GM23338 (cell line): ENCODE measurements at regions not wholly inside any gene's neighbourhood (a gene's known extent, or its start where the extent isn't known, plus 50 kb on each side); places are given as distances from the start of the nearest gene placed in this dataset.

ENCODE experiments used
- CREB1 ChIP-seq: fragments of 250-450 bp; sonication (Bioruptor Pico); IDR thresholded peaks from 2 replicates; pipeline ENCODE4 v1.5.0; 2020; ENCODE audit warnings: low read depth, mild to moderate bottlenecking, moderate library complexity
- CTCF ChIP-seq, 2 experiments: fragments of 200-600 bp in 1 of 2; sonication (generic) in 1 of 2; conservative IDR thresholded peaks; 2 replicates each; pipeline versions ENCODE4 v1.5.1 to v1.6.1; 2016 to 2017; ENCODE audit warnings: antibody characterized with exemption in 2 of 2, low read depth in 2 of 2, mild to moderate bottlenecking in 2 of 2, moderate library complexity in 1 of 2
- EZH2 ChIP-seq: fragments of 200-600 bp; sonication (generic); IDR thresholded peaks from one replicate; pipeline ENCODE4 v1.8.0; 2017; ENCODE audit warnings: antibody characterized with exemption, mild to moderate bottlenecking, low read depth; ENCODE audit not compliant: unreplicated experiment
- EZH2phosphoT487 ChIP-seq: fragments of 200-600 bp; sonication (generic); IDR thresholded peaks from one replicate; pipeline ENCODE4 v1.8.1; 2018; ENCODE audit warnings: antibody characterized with exemption; ENCODE audit not compliant: unreplicated experiment
- JUNB ChIP-seq: IDR thresholded peaks from one replicate; pipeline ENCODE4 v1.6.1; 2016; ENCODE audit warnings: antibody characterized with exemption; ENCODE audit not compliant: unreplicated experiment
- NANOG ChIP-seq: IDR thresholded peaks from 2 replicates; pipeline ENCODE4 v1.6.1; 2016; ENCODE audit warnings: antibody characterized with exemption, borderline replicate concordance
- POLR2AphosphoS5 ChIP-seq: IDR thresholded peaks from 2 replicates; pipeline ENCODE4 v1.6.1; 2016; ENCODE audit warnings: antibody characterized with exemption, low read depth
- REST ChIP-seq: IDR thresholded peaks from one replicate; pipeline ENCODE4 v1.6.1; 2018; ENCODE audit warnings: antibody characterized with exemption; ENCODE audit not compliant: unreplicated experiment
- ZNF114 ChIP-seq: fragments of 250-450 bp; sonication (Bioruptor Pico); IDR thresholded peaks from 2 replicates; pipeline ENCODE4 v1.5.0; 2020; ENCODE audit warnings: mild to moderate bottlenecking, moderate library complexity
- TF ChIP-seq, protein P1 (sequence below): IDR thresholded peaks from 2 replicates; pipeline ENCODE4 v1.6.1; 2016; ENCODE audit warnings: antibody characterized with exemption
- TF ChIP-seq, protein P2 (sequence below): fragments of 250-450 bp; sonication (Bioruptor Pico); IDR thresholded peaks from 2 replicates; pipeline ENCODE4 v1.5.0; 2020; ENCODE audit warnings: mild to moderate bottlenecking, moderate library complexity

DNA sequence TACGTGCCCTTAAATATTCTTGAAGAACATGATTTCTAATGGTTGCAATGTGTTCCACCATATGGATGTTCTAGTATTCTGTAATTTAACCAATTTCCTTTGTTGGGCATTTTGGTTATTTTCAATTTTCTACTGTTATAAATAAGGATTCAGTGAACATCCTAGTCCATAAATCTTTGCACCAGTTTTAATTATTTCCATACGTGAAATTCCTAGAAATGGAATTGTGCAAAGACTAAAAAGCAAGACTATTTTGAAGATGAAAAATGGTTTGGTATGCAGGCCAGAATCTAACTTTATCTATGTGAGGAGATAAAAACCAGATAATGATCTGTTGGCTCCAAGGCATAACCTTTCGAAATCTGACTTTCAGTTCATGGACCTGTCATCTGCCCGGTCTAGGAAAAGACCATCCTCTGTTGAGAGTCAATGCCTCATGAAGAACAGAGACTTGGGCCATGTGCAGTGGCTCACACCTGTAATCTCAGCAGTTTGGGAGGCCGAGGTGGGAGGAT lies 633.2 kb upstream of the NRP1 start:
- TF ChIP-seq CTCF (conservative IDR thresholded peaks at IDR 0.05; ENCODE audit: low read depth in 2 of 2): no peak
- TF ChIP-seq EZH2: no peak
- no peak for TF ChIP-seq REST
- no peak for TF ChIP-seq ZNF114 (CRISPR knock-in tag)
- TF ChIP-seq JUNB: no peak
- no peak for TF ChIP-seq CREB1 (CRISPR knock-in tag)
- TF ChIP-seq EZH2phosphoT487: no peak
- no peak for TF ChIP-seq NANOG
- TF ChIP-seq, protein P1, sequence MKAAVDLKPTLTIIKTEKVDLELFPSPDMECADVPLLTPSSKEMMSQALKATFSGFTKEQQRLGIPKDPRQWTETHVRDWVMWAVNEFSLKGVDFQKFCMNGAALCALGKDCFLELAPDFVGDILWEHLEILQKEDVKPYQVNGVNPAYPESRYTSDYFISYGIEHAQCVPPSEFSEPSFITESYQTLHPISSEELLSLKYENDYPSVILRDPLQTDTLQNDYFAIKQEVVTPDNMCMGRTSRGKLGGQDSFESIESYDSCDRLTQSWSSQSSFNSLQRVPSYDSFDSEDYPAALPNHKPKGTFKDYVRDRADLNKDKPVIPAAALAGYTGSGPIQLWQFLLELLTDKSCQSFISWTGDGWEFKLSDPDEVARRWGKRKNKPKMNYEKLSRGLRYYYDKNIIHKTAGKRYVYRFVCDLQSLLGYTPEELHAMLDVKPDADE: no peak
- TF ChIP-seq POLR2AphosphoS5: no peak
- TF ChIP-seq, protein P2, sequence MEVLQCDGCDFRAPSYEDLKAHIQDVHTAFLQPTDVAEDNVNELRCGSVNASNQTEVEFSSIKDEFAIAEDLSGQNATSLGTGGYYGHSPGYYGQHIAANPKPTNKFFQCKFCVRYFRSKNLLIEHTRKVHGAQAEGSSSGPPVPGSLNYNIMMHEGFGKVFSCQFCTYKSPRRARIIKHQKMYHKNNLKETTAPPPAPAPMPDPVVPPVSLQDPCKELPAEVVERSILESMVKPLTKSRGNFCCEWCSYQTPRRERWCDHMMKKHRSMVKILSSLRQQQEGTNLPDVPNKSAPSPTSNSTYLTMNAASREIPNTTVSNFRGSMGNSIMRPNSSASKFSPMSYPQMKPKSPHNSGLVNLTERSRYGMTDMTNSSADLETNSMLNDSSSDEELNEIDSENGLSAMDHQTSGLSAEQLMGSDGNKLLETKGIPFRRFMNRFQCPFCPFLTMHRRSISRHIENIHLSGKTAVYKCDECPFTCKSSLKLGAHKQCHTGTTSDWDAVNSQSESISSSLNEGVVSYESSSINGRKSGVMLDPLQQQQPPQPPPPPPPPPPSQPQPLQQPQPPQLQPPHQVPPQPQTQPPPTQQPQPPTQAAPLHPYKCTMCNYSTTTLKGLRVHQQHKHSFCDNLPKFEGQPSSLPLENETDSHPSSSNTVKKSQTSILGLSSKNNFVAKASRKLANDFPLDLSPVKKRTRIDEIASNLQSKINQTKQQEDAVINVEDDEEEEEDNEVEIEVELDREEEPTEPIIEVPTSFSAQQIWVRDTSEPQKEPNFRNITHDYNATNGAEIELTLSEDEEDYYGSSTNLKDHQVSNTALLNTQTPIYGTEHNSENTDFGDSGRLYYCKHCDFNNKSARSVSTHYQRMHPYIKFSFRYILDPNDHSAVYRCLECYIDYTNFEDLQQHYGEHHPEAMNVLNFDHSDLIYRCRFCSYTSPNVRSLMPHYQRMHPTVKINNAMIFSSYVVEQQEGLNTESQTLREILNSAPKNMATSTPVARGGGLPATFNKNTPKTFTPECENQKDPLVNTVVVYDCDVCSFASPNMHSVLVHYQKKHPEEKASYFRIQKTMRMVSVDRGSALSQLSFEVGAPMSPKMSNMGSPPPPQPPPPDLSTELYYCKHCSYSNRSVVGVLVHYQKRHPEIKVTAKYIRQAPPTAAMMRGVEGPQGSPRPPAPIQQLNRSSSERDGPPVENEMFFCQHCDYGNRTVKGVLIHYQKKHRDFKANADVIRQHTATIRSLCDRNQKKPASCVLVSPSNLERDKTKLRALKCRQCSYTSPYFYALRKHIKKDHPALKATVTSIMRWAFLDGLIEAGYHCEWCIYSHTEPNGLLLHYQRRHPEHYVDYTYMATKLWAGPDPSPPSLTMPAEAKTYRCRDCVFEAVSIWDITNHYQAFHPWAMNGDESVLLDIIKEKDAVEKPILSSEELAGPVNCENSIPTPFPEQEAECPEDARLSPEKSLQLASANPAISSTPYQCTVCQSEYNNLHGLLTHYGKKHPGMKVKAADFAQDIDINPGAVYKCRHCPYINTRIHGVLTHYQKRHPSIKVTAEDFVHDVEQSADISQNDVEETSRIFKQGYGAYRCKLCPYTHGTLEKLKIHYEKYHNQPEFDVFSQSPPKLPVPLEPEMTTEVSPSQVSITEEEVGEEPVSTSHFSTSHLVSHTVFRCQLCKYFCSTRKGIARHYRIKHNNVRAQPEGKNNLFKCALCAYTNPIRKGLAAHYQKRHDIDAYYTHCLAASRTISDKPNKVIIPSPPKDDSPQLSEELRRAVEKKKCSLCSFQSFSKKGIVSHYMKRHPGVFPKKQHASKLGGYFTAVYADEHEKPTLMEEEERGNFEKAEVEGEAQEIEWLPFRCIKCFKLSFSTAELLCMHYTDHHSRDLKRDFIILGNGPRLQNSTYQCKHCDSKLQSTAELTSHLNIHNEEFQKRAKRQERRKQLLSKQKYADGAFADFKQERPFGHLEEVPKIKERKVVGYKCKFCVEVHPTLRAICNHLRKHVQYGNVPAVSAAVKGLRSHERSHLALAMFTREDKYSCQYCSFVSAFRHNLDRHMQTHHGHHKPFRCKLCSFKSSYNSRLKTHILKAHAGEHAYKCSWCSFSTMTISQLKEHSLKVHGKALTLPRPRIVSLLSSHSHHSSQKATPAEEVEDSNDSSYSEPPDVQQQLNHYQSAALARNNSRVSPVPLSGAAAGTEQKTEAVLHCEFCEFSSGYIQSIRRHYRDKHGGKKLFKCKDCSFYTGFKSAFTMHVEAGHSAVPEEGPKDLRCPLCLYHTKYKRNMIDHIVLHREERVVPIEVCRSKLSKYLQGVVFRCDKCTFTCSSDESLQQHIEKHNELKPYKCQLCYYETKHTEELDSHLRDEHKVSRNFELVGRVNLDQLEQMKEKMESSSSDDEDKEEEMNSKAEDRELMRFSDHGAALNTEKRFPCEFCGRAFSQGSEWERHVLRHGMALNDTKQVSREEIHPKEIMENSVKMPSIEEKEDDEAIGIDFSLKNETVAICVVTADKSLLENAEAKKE (CRISPR knock-in tag): no peak
